ENCODE measurements at regions not wholly inside any gene's neighbourhood (a gene's known extent, or its start where the extent isn't known, plus 50 kb on each side); places are given as distances from the start of the nearest gene placed in this dataset.

GRCh38 chr11:111081021-111081511 is 164.5 kb upstream of the POU2AF2 start:
- H3K9me3 ChIP-seq (replicated peaks; ENCODE audit: control insufficient read depth, insufficient read depth, low read length) = no peaks in the 10 kb centered on the region
- DNase-seq (ENCODE audit: low read depth, low spot score) (no peak), FAIRE-seq (no peak), ATAC-seq (no peak)
- no peak overlapping the region for H3K4me2 ChIP-seq (ENCODE audit: control insufficient read depth, insufficient read depth)
- ChIA-PET SMC1A (ENCODE audit: uncharacterized antibody, unreplicated experiment) (no interaction called here), CTCF (no interaction called here), POLR2A (interaction anchor here (0.6 kb wide), 1 partner anchor 32 kb away, joined by 4 read pairs; no protein-coding TSS in a partner anchor), RAD21 (ENCODE audit: unreplicated experiment) (no interaction called here)
- no peaks in the 10 kb centered on the region for H3K79me2 ChIP-seq (ENCODE audit: control insufficient read depth, insufficient read depth, low read length)
- intact Hi-C loops (cut with micrococcal nuclease; ENCODE audit: unreplicated experiment) = no loop called here
- H3K27ac ChIP-seq (ENCODE audit: control insufficient read depth, insufficient read depth) = no peak overlapping the region
- no peak overlapping the region for H3K4me3 ChIP-seq
- H3K36me3 ChIP-seq (ENCODE audit: control insufficient read depth in 2 of 2, insufficient read depth in 2 of 2, low read length in 1 of 2) = no peaks in the 10 kb centered on the region
- no TSS peak for BruUV-seq (replicated peaks)
- no peaks in the 10 kb centered on the region for H3K4me1 ChIP-seq (ENCODE audit: control insufficient read depth, insufficient read depth, low read length)
- H3K9ac ChIP-seq (ENCODE audit: control insufficient read depth, insufficient read depth, low read length) = no peak overlapping the region
- H3K27me3 ChIP-seq (replicated peaks in 1 of 2; ENCODE audit: control insufficient read depth in 2 of 2, insufficient read depth in 2 of 2, low read length in 1 of 2) = no peaks in the 10 kb centered on the region
- 48% methylated on average over 3 of the region's 3 CpGs for WGBS (ENCODE audit: insufficient coverage, insufficient replicate concordance, low lambda C conversion rate, missing lambda C conversion rate)
- TF ChIP-seq SMARCA5 (IDR thresholded peaks at IDR 0.05) (no peak), SMAD5 (IDR thresholded peaks at IDR 0.05; ENCODE audit: low read depth) (no peak), TCF3 (IDR thresholded peaks at IDR 0.05; ENCODE audit: borderline replicate concordance, insufficient read depth, low read depth, low read length) (no peak), RBBP5 (conservative IDR thresholded peaks at IDR 0.05) (no peak), ZBTB33 (IDR thresholded peaks at IDR 0.05) (no peak), NFYB (IDR thresholded peaks at IDR 0.05; ENCODE audit: insufficient read depth, low read depth, low read length) (no peak), HCFC1 (IDR thresholded peaks at IDR 0.05; ENCODE audit: low read length) (no peak), TBL1XR1 (IDR thresholded peaks at IDR 0.05; ENCODE audit: low read depth, low read length) (no peak), POLR2AphosphoS2 (IDR thresholded peaks at IDR 0.05; ENCODE audit: low read depth, low read length) (no peak)
- TF ChIP-seq, protein P1, sequence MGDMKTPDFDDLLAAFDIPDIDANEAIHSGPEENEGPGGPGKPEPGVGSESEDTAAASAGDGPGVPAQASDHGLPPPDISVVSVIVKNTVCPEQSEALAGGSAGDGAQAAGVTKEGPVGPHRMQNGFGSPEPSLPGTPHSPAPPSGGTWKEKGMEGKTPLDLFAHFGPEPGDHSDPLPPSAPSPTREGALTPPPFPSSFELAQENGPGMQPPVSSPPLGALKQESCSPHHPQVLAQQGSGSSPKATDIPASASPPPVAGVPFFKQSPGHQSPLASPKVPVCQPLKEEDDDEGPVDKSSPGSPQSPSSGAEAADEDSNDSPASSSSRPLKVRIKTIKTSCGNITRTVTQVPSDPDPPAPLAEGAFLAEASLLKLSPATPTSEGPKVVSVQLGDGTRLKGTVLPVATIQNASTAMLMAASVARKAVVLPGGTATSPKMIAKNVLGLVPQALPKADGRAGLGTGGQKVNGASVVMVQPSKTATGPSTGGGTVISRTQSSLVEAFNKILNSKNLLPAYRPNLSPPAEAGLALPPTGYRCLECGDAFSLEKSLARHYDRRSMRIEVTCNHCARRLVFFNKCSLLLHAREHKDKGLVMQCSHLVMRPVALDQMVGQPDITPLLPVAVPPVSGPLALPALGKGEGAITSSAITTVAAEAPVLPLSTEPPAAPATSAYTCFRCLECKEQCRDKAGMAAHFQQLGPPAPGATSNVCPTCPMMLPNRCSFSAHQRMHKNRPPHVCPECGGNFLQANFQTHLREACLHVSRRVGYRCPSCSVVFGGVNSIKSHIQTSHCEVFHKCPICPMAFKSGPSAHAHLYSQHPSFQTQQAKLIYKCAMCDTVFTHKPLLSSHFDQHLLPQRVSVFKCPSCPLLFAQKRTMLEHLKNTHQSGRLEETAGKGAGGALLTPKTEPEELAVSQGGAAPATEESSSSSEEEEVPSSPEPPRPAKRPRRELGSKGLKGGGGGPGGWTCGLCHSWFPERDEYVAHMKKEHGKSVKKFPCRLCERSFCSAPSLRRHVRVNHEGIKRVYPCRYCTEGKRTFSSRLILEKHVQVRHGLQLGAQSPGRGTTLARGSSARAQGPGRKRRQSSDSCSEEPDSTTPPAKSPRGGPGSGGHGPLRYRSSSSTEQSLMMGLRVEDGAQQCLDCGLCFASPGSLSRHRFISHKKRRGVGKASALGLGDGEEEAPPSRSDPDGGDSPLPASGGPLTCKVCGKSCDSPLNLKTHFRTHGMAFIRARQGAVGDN (IDR thresholded peaks at IDR 0.05) = no peak
- TF ChIP-seq, protein P2, sequence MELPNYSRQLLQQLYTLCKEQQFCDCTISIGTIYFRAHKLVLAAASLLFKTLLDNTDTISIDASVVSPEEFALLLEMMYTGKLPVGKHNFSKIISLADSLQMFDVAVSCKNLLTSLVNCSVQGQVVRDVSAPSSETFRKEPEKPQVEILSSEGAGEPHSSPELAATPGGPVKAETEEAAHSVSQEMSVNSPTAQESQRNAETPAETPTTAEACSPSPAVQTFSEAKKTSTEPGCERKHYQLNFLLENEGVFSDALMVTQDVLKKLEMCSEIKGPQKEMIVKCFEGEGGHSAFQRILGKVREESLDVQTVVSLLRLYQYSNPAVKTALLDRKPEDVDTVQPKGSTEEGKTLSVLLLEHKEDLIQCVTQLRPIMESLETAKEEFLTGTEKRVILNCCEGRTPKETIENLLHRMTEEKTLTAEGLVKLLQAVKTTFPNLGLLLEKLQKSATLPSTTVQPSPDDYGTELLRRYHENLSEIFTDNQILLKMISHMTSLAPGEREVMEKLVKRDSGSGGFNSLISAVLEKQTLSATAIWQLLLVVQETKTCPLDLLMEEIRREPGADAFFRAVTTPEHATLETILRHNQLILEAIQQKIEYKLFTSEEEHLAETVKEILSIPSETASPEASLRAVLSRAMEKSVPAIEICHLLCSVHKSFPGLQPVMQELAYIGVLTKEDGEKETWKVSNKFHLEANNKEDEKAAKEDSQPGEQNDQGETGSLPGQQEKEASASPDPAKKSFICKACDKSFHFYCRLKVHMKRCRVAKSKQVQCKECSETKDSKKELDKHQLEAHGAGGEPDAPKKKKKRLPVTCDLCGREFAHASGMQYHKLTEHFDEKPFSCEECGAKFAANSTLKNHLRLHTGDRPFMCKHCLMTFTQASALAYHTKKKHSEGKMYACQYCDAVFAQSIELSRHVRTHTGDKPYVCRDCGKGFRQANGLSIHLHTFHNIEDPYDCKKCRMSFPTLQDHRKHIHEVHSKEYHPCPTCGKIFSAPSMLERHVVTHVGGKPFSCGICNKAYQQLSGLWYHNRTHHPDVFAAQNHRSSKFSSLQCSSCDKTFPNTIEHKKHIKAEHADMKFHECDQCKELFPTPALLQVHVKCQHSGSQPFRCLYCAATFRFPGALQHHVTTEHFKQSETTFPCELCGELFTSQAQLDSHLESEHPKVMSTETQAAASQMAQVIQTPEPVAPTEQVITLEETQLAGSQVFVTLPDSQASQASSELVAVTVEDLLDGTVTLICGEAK (IDR thresholded peaks at IDR 0.05; ENCODE audit: borderline replicate concordance) = no peak
- TF ChIP-seq, protein P3, sequence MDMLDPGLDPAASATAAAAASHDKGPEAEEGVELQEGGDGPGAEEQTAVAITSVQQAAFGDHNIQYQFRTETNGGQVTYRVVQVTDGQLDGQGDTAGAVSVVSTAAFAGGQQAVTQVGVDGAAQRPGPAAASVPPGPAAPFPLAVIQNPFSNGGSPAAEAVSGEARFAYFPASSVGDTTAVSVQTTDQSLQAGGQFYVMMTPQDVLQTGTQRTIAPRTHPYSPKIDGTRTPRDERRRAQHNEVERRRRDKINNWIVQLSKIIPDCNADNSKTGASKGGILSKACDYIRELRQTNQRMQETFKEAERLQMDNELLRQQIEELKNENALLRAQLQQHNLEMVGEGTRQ (IDR thresholded peaks at IDR 0.05; ENCODE audit: borderline replicate concordance, low read depth, low read length) = no peak
- no peak overlapping the region for H2AFZ ChIP-seq (ENCODE audit: control insufficient read depth, low read depth, low read length)
- in situ Hi-C loops (cut with MboI) = no loop called here
- no peaks in the 10 kb centered on the region for H4K20me1 ChIP-seq (ENCODE audit: control insufficient read depth, insufficient read depth)

Measured in GM12878 (cell line).